DND-41 (cell line): ENCODE measurements at regions not wholly inside any gene's neighbourhood (a gene's known extent, or its start where the extent isn't known, plus 50 kb on each side); places are given as distances from the start of the nearest gene placed in this dataset.

ENCODE experiments used
- EZH2 ChIP-seq: IDR thresholded peaks from 3 replicates; pipeline ENCODE4 v1.6.1; 2012; ENCODE audit warnings: borderline replicate concordance, low read depth, mild to moderate bottlenecking, moderate library complexity, low read length, inconsistent platforms; ENCODE audit not compliant: severe bottlenecking
- TF ChIP-seq, protein P1 (sequence below): IDR thresholded peaks from 2 replicates; pipeline ENCODE4 v1.5.1; 2012; ENCODE audit warnings: borderline replicate concordance, low read length, moderate library complexity, mild to moderate bottlenecking; ENCODE audit not compliant: poor library complexity, severe bottlenecking; ENCODE audit errors: extremely low read depth

DNA sequence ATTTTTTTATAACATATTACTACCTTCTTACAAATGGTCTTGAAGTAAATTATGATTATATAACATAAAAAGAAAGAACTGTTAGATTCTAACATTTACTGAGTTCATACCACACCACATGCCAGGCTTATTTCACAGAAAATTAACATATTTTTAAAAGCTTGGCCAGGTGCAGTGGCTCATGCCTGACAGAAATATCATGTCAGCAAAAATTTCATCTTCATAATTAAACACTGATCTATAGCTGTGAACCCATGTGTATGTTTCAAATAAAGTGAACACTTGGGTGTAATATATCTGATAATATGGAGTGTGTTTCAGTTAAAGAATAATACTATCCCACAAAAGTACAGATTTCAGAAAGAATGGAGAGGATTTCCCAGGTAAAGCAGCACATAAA, 296.5 kb downstream of the SI start:
- TF ChIP-seq, protein P1, sequence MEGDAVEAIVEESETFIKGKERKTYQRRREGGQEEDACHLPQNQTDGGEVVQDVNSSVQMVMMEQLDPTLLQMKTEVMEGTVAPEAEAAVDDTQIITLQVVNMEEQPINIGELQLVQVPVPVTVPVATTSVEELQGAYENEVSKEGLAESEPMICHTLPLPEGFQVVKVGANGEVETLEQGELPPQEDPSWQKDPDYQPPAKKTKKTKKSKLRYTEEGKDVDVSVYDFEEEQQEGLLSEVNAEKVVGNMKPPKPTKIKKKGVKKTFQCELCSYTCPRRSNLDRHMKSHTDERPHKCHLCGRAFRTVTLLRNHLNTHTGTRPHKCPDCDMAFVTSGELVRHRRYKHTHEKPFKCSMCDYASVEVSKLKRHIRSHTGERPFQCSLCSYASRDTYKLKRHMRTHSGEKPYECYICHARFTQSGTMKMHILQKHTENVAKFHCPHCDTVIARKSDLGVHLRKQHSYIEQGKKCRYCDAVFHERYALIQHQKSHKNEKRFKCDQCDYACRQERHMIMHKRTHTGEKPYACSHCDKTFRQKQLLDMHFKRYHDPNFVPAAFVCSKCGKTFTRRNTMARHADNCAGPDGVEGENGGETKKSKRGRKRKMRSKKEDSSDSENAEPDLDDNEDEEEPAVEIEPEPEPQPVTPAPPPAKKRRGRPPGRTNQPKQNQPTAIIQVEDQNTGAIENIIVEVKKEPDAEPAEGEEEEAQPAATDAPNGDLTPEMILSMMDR, result no peak
- TF ChIP-seq EZH2, result no peak
